Caco-2 (cell line): ENCODE measurements at regions not wholly inside any gene's neighbourhood (a gene's known extent, or its start where the extent isn't known, plus 50 kb on each side); places are given as distances from the start of the nearest gene placed in this dataset.

ENCODE experiments used
- BruUV-seq: library from RNA; stranded (reverse); fragments of 400-500 nt; replicated peaks from 2 replicates; lab custom pipeline; 2021; lab: Mats Ljungman, UMichigan
- CTCF ChIA-PET: fragments of 300-600 bp; sonication (Branson Sonifier 250); formaldehyde crosslinking; loops from one replicate; lab custom pipeline; 2022; ENCODE audit warnings: antibody characterized with exemption; lab: Charles Lee
- POLR2A ChIA-PET: fragments of 300-600 bp; sonication (Branson Sonifier 250); formaldehyde crosslinking; loops from one replicate; lab custom pipeline; 2022; ENCODE audit warnings: antibody characterized with exemption; lab: Charles Lee
- DNase-seq, 2 experiments: peaks; one replicate each; pipeline versions ENCODE4 v3.0.0 to v3.0.0-alpha.2; 2020 to 2022
- H3K27me3 ChIP-seq: replicated peaks from 2 replicates; pipeline ENCODE4 v1.6.0; 2011; ENCODE audit warnings: low read length; ENCODE audit not compliant: control insufficient read depth, insufficient read depth
- H3K36me3 ChIP-seq: 2 replicates; pipeline ENCODE4 v1.5.1; 2011; ENCODE audit warnings: low read length; ENCODE audit not compliant: control insufficient read depth, insufficient read depth
- H3K4me1 ChIP-seq: fragments of 250-450 bp; sonication (Bioruptor Pico); 2 replicates; pipeline ENCODE4 v1.5.1; 2020; ENCODE audit warnings: mild to moderate bottlenecking
- H3K4me3 ChIP-seq: 2 replicates; pipeline ENCODE4 v1.5.1; 2011; ENCODE audit warnings: low read depth, mild to moderate bottlenecking, control low read depth, low read length
- H3K9me3 ChIP-seq: fragments of 250-450 bp; sonication (Bioruptor Pico); 2 replicates; pipeline ENCODE4 v1.5.1; 2020; ENCODE audit warnings: mild to moderate bottlenecking, moderate library complexity
- H3K27ac Mint-ChIP-seq: one replicate; pipeline ENCODE4 v1.8.0; 2022; ENCODE audit warnings: mixed read lengths; ENCODE audit not compliant: unreplicated experiment
- H3K27me3 Mint-ChIP-seq: one replicate; pipeline ENCODE4 v1.8.0; 2022; ENCODE audit warnings: mixed read lengths; ENCODE audit not compliant: insufficient read depth, unreplicated experiment
- H3K36me3 Mint-ChIP-seq: one replicate; pipeline ENCODE4 v1.8.0; 2022; ENCODE audit warnings: mild to moderate bottlenecking, mixed read lengths; ENCODE audit not compliant: insufficient read depth, unreplicated experiment
- H3K4me1 Mint-ChIP-seq: one replicate; pipeline ENCODE4 v1.8.0; 2022; ENCODE audit warnings: low read depth, mixed read lengths; ENCODE audit not compliant: unreplicated experiment
- H3K4me3 Mint-ChIP-seq: one replicate; pipeline ENCODE4 v1.8.0; 2022; ENCODE audit warnings: mild to moderate bottlenecking, moderate library complexity, mixed read lengths; ENCODE audit not compliant: unreplicated experiment
- H3K9me3 Mint-ChIP-seq: one replicate; pipeline ENCODE4 v1.8.0; 2022; ENCODE audit warnings: mixed read lengths; ENCODE audit not compliant: unreplicated experiment
- CTCF ChIP-seq, 2 experiments: fragments of 200-600 bp in 1 of 2; IDR thresholded peaks; 1 replicate in 1 of 2; 2 replicates in 1 of 2; pipeline versions ENCODE4 v1.5.1 to v1.8.0; 2011 to 2022; ENCODE audit warnings: antibody characterized with exemption in 1 of 2, control low read depth in 1 of 2, inconsistent platforms in 1 of 2, low read depth in 1 of 2, low read length in 1 of 2, mild to moderate bottlenecking in 1 of 2, moderate library complexity in 1 of 2; ENCODE audit not compliant: insufficient read depth in 1 of 2, severe bottlenecking in 1 of 2, unreplicated experiment in 1 of 2
- intact Hi-C: fragments of 100-400 bp; cut with micrococcal nuclease; formaldehyde crosslinking; loops from one replicate; pipeline ENCODE4 v1.10.0; 2022; ENCODE audit not compliant: unreplicated experiment

- CTCF ChIA-PET, result no interaction called here
- H3K27me3 Mint-ChIP-seq, result peaks cover 6% of the 10 kb centered on the region
- POLR2A ChIA-PET, result no interaction called here
- no peak overlapping the region for H3K27ac Mint-ChIP-seq
- no peaks in the 10 kb centered on the region for H3K9me3 Mint-ChIP-seq
- no peak overlapping the region for H3K4me3 Mint-ChIP-seq
- Histone ChIP-seq H3K4me3 (no peak overlapping the region), H3K27me3 (no peaks in the 10 kb centered on the region), H3K9me3 (no peaks in the 10 kb centered on the region), H3K36me3 (no peaks in the 10 kb centered on the region), H3K4me1 (no peaks in the 10 kb centered on the region)
- intact Hi-C loops, result no loop called here
- BruUV-seq, result no TSS peak
- H3K36me3 Mint-ChIP-seq, result no peaks in the 10 kb centered on the region
- DNase-seq, result no peak
- H3K4me1 Mint-ChIP-seq, result no peaks in the 10 kb centered on the region
- TF ChIP-seq CTCF (IDR thresholded peaks at IDR 0.05; ENCODE audit: insufficient read depth in 1 of 2, low read depth in 1 of 2, low read length in 1 of 2, severe bottlenecking in 1 of 2, unreplicated experiment in 1 of 2), result no peak
These were observed 294.8 kb upstream of the G2E3 start for GRCh38 chr14:30264161-30264560.

GRCh38 chr14:30266290-30266689 is 292.7 kb upstream of the G2E3 start:
- DNase-seq, result no peak
- H3K36me3 Mint-ChIP-seq, result no peaks in the 10 kb centered on the region
- ChIA-PET CTCF (interaction anchor here (1.0 kb wide), 1 partner anchor 177 kb away, joined by 4 read pairs; no protein-coding TSS in a partner anchor), POLR2A (no interaction called here)
- no peak overlapping the region for H3K4me3 Mint-ChIP-seq
- peaks cover 2% of the 10 kb centered on the region for H3K27me3 Mint-ChIP-seq
- Histone ChIP-seq H3K9me3 (no peaks in the 10 kb centered on the region), H3K4me3 (no peak overlapping the region), H3K36me3 (no peaks in the 10 kb centered on the region), H3K27me3 (no peaks in the 10 kb centered on the region), H3K4me1 (no peaks in the 10 kb centered on the region)
- no TSS peak for BruUV-seq
- TF ChIP-seq CTCF (IDR thresholded peaks at IDR 0.05; ENCODE audit: insufficient read depth in 1 of 2, low read depth in 1 of 2, low read length in 1 of 2, severe bottlenecking in 1 of 2, unreplicated experiment in 1 of 2), result peak in 1 of 2 experiments; percentile 11
- intact Hi-C loops, result no loop called here
- H3K27ac Mint-ChIP-seq, result no peak overlapping the region
- H3K9me3 Mint-ChIP-seq, result no peaks in the 10 kb centered on the region
- H3K4me1 Mint-ChIP-seq, result no peaks in the 10 kb centered on the region

GRCh38 chr14:30267141-30267540 is 291.8 kb upstream of the G2E3 start:
- no peak for DNase-seq
- ChIA-PET POLR2A (no interaction called here), CTCF (interaction anchor here (1.1 kb wide), 1 partner anchor 176 kb away, joined by 3 read pairs; no protein-coding TSS in a partner anchor)

More at GRCh38 chr14:30267141-30267540, 291.8 kb upstream of the G2E3 start:
- no peaks in the 10 kb centered on the region for H3K4me1 ChIP-seq
- no peaks in the 10 kb centered on the region for H3K27me3 ChIP-seq
- no peak overlapping the region for H3K4me3 ChIP-seq
- Mint-ChIP-seq H3K36me3 (no peaks in the 10 kb centered on the region), H3K4me1 (no peaks in the 10 kb centered on the region), H3K9me3 (no peaks in the 10 kb centered on the region), H3K27me3 (no peaks in the 10 kb centered on the region), H3K4me3 (no peak overlapping the region), H3K27ac (no peak overlapping the region)
- H3K9me3 ChIP-seq, result no peaks in the 10 kb centered on the region
- no TSS peak for BruUV-seq
- intact Hi-C loops, result no loop called here
- no peaks in the 10 kb centered on the region for H3K36me3 ChIP-seq
- TF ChIP-seq CTCF (IDR thresholded peaks at IDR 0.05; ENCODE audit: insufficient read depth in 1 of 2, low read depth in 1 of 2, low read length in 1 of 2, severe bottlenecking in 1 of 2, unreplicated experiment in 1 of 2), result no peak
